GM23248 (cell line): ENCODE measurements at regions not wholly inside any gene's neighbourhood (a gene's known extent, or its start where the extent isn't known, plus 50 kb on each side); places are given as distances from the start of the nearest gene placed in this dataset.

Experiments used
- EZH2 ChIP-seq: fragments of 200-600 bp; sonication (generic); IDR thresholded peaks from 2 replicates; pipeline ENCODE4 v1.6.1; 2018; ENCODE audit warnings: antibody characterized with exemption, mild to moderate bottlenecking; ENCODE audit not compliant: insufficient read depth, poor library complexity, severe bottlenecking
- EZH2phosphoT487 ChIP-seq: fragments of 200-600 bp; sonication (generic); IDR thresholded peaks from 2 replicates; pipeline ENCODE4 v1.6.1; 2018; ENCODE audit warnings: antibody characterized with exemption, moderate library complexity, mild to moderate bottlenecking, low read depth; ENCODE audit not compliant: insufficient read depth

GRCh38 chr9:91032121-91032531, 230.5 kb downstream of the SYK start:
- no peak for TF ChIP-seq EZH2
- TF ChIP-seq EZH2phosphoT487 = no peak
